H54 (cell line): ENCODE measurements at regions not wholly inside any gene's neighbourhood (a gene's known extent, or its start where the extent isn't known, plus 50 kb on each side); places are given as distances from the start of the nearest gene placed in this dataset.

ENCODE experiments used
- DNase-seq: peaks from one replicate; pipeline ENCODE4 v3.0.0; 2011; ENCODE audit warnings: low spot score, mixed read lengths; ENCODE audit not compliant: insufficient read length
- FAIRE-seq: peaks from 3 replicates; lab custom pipeline; 2011; peaks lifted over from hg19 to GRCh38; lab: Jason Lieb, UNC
- POLR2A ChIP-seq: IDR thresholded peaks from 2 replicates; pipeline ENCODE4 v1.6.1; 2011; ENCODE audit warnings: low read depth, mild to moderate bottlenecking, low read length

DNA sequence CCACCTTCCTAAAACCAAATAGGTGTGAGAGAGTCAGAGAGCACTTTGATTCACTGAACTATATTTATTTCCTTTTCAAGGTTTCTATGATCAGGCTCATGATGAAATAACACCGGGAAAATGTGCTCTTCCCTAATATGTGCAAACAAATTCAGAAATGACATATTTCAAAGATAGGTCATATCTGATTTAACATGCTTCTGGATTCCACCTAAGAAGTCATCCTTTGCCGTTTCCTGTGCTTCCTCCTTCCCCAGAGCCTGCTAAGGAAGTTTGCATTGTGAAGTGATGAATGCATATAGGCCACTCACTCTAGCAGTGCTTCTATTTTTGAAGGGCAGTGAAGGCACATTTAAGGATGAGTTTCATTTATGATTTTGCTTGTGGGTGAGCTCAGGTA is 327.6 kb downstream of the TDRD15 start:
- FAIRE-seq (no peak), DNase-seq (no peak)

DNA sequence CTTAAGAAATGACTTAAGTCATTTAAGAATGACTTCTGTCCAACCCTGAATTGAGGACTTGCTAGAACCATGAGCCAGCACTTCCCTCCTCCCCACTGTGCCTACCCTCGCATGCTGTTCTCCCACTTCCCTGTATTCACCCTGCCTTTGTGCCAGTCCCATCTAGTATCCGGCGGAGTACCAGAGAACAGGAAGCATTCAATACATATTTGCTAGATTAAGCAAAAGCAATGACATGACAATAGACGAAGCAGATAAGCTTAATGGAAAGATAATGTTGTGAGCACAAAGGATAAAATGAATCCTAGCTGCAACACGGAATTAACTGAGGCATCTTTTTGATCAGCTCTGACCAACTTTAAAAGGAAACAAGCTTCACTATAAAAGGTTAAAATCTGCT is 328.5 kb downstream of the TDRD15 start:
- DNase-seq (no peak), FAIRE-seq (no peak)
- TF ChIP-seq POLR2A: no peak

More for the DNA sequence above, 327.6 kb downstream of the TDRD15 start:
- no peak for TF ChIP-seq POLR2A

DNA sequence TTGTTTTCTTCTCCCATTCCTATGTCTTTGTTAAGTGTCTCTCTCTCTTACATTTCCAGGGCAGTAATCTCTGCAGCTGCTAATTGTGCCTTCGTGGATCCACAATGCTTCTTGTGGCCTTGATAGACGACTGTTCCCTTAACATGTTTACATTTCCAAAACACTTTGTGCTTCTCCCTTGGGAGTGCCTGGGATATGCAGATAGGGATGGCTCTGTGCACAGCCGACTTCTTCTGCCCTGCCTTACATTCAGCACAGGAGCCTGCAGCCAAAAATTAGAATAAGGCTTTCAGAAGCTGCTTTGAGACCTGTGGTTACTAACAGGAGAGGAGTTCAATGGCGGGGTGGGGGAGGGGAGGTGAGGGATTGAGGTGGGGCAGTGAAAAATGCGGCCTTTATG is 328.9 kb downstream of the TDRD15 start:
- FAIRE-seq: no peak
- no peak for DNase-seq
- TF ChIP-seq POLR2A: no peak

DNA sequence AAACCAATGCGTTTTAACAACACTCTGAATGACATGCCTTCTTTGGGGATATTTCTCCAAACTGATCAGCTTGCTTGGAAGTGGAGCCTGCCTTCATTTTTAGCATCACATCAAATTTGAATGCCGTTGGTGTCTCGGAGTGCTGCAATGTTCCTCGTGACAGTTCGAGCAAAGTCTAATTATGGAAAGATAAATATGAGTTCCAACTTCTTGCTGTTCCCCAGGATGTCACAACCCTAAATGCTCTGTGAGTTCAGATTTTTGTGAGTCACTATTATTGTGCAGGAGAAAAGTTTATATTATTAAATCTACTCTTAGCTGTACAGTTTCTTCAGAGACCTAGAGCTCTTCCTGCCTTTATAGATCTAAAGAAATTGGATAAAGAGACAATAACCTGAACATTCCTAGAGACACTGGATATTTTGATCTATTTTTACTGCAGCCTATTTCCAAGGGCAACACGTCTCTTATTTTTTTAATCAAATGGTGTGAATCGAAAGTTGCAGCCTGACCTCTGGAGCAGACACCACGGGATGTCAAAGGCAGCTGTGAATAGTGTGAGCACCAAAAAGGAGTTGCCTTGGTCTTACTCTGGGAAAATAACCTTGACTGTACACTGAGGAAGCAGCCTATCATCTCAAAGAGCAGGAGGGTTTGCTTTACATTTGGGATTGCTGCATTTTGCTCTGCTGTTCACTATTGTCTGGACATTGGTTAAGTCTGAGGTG is 330.1 kb downstream of the TDRD15 start:
- DNase-seq (no peak), FAIRE-seq (no peak)
- TF ChIP-seq POLR2A: no peak

DNA sequence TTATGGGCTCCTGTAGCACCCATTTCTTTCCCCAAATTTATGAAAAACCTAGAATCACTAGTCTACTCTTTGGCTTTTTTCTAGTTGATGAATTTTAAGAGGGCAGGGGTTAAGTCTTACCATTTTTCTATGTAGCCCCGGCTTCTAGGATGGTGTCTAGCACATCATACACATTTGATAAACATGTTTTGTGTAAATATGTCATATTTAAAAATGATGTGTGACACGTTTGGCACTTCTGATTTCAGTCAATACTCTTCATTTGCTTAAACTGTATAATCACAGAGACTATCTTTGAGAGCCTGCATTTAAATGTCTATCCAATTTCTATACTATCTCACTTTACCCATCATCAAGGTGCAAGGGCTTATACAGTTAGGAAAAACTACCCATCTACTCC is 331.1 kb downstream of the TDRD15 start:
- TF ChIP-seq POLR2A: no peak
- FAIRE-seq (no peak), DNase-seq (no peak)

DNA sequence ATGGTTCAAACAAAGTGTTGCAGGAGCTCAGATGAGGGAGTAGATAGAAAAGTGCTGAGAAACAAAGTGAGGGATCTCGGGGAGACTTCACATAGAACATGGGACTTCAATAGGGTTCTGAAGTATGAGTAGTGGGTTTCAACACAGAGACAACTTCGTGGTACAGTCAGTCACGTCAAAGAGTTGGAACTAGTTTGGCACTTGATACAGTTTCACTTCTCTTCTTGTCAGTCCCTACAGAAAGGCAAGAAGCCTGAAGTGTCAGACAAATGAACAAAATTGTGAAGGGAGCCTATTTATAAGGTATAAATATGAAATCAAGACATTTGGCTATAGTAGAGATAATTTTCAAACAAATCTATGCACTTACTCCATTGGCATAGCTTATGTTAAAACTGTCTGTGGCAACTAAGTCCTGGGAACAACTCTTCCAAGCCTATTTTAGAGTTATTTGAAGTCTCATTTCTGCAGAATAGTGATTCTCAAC is 338.0 kb downstream of the TDRD15 start:
- FAIRE-seq (no peak), DNase-seq (no peak)
- no peak for TF ChIP-seq POLR2A

DNA sequence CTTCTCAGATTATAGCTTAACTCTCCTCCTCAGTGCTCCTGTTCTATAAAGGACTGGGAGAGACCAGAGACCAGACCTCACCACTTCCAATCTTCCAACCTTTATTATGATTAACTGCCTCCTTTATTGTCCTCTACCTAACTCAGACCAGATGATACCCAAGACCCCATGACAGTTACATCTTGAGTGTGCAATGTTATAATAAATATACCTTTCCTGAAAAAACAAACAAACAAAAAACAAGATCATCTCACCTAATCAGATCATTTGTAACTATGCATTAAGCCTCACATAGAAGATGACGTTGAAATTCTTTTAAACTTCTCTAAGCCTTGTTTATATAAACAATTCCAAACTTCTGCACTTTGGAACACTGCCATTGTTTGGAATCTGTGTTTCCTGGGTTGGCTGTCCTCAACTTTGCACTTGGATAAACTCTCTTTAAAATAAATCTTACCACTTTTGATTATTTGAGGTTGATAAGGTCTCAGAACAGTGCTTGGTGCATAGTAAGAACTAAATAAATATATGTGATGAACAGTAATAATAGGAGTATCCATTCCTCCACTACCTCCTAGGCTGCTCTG is 342.7 kb downstream of the TDRD15 start:
- no peak for FAIRE-seq
- no peak for DNase-seq
- TF ChIP-seq POLR2A: no peak

DNA sequence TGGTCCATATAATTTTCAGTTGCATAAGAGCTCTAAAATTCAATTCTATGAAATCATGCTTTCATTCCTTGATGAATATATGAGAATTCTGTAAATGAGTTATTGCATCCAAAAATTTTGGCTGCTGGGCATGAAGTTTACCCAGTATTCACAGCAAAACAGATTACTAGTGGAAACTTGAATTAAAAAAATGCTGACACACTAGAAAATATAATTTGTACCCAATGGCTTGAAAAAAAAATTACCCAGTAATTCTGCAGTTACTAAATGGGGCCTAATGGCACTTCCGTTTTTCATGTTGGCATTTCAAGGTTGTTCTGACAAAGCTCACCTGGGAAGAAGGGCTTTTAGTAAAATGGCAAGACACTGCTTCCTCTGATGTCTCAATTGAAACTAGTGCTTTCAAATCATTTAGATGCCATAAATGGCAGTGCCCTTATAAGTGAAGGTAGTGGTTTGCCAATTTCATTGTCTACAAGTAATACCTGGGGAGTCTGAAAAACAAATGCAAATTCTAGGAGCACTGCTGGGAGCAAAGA is 343.6 kb downstream of the TDRD15 start:
- no peak for FAIRE-seq
- DNase-seq: no peak
- no peak for TF ChIP-seq POLR2A

DNA sequence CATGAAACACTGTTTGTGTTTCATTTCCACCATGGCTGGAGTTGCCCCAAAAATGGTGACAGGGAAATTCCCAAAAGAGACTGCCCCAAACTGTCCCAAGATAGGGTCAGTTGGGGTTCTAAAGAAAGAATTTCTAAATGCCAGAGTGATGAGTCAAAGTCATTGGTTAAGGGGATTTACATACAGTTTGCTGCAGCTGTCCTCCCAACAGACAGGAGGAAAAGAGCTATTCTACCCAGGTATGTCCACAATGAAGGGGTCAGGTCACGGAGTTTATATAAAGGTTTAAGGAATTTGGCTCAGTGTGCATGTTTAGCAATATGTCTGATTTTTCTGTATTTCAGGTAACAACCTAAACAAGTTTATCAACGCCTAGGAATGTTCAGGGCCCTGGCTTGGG is 344.1 kb downstream of the TDRD15 start:
- no peak for DNase-seq
- no peak for FAIRE-seq
- no peak for TF ChIP-seq POLR2A

DNA sequence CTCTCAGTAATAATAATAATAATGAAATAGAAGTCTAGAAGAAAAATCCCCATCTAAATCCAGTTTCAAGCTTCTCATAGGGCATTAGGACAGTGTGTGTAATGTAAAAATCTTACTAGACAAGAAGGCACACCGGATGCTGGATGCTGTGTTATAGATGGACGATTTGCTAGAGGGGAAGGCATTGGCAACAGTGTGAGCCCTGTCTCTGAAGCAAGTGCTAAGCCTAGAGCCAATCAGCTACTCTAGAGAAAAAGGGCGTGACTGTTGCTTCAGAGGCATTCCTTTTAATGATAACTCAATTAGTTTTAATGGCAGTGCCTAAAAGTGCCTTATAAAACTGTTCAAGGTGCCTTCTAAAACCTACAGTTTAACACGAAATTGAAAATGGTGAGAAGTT is 344.9 kb downstream of the TDRD15 start:
- no peak for TF ChIP-seq POLR2A
- FAIRE-seq (no peak), DNase-seq (no peak)

DNA sequence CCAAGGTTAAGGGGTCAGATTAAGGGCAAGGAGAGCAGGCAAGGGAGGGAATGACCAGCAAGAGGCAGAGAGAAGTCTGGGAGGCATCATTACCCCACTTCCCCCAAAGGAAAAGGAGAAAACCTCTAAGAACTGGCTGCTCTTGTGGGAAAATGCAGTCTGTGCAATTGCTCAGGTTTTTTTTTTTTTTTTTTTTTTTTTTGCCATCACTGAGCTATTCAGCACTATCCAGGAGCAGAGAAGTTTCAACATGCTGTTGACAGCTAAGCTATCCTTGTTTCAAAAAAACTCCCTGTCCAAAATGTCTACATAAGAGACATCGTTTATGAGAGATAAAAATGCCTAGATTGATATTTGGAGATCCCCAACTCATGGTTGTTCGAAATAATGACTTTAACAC is 345.4 kb downstream of the TDRD15 start:
- DNase-seq: no peak
- no peak for TF ChIP-seq POLR2A
- FAIRE-seq: no peak

DNA sequence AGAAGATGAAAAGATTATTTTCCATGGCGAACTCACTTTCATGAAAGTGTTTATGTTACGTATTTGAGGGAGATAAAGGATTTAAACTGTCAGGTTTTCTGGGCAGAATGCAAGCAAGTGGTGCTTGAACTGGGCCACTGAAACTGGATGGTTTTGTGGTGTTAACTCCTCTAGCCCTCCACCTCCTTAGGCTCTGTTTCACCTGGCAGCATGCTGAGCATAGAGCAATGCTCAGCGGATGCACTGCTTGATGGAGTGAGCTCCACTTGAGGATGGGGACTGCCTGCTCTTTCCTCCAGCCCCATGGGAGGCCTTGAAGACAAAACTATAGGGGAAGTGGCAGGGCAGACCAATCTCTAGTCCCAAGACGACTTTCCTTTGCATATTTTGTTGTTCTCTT is 345.8 kb downstream of the TDRD15 start:
- FAIRE-seq (no peak), DNase-seq (no peak)
- no peak for TF ChIP-seq POLR2A

DNA sequence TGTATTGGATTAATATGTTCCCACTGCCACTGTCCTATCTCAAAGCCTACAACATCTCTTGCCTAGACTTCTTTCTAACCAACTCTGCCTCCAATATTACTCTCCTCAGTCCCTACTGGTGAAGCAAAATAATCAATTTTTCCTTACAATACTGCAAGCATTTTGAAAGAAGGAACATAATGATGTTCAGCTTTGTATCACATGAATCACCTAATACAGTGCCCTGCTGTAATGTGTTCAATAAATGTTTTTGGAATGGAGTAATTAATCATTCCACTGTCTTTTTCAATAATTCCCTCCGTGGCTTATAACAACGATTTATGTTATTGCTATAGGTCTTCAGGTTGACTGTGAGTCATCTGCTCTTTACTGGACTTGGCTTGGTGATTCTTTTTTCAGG is 356.4 kb downstream of the TDRD15 start:
- no peak for TF ChIP-seq POLR2A
- FAIRE-seq (no peak), DNase-seq (no peak)

DNA sequence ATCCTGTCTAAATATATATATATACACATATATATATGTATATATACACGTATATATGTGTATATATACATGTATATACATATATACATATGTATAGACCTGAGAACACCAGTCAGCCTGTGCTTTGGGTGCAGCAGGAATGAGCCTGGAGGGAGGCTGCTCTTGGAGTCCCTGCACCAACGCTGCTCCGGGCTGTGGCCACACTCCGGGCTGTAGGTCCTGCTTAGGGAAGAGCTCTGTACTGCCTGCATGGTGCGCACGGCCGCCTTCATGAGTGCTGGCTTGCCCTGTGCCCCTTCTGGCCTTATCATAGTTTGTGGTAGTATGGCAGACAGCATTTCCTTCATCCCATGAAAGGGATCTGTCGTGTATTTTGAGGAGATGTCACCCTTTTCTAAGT is 360.9 kb downstream of the TDRD15 start:
- DNase-seq: no peak
- no peak for TF ChIP-seq POLR2A
- FAIRE-seq: no peak

DNA sequence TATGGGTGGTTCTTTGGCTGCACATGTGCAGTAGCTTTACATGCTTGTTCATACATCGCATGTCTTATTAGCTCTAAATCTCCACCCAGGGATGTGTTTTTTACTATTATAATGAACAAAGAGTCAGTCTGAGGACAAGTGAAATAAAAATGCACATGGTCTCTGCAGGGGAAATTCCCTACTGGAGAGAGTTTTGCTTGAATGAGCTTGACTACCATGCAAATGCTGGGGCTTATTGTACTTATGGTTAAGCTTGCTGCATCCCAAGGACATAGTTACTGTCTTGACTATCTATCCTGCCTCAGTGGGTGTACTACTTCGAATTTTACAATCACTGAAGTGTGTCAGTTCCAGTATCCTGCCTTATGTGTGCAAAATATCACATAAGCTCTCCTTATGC is 362.7 kb downstream of the TDRD15 start:
- TF ChIP-seq POLR2A: no peak
- FAIRE-seq: no peak
- DNase-seq: no peak

DNA sequence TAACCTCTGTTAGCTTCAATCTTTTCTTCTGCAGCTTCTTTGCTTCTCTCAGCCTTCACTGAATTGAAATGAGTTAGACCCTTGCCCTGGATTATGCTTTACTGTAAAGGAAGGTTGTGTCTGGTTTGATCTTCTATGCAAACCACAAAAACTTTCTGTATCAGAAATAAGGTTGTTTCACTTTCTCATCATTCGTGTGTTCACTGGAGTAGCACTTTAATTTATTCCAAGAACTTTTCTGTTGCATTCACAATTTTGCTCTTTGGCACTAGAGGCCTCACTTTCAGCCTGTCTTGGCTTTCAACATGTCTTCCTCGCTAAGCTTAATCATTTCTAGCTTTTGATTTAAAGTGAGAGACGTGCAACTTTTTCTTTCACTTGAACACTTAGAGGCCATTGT is 365.3 kb downstream of the TDRD15 start:
- no peak for TF ChIP-seq POLR2A
- DNase-seq: no peak
- FAIRE-seq: no peak
